SU-DHL-6 (cell line): ENCODE measurements at regions not wholly inside any gene's neighbourhood (a gene's known extent, or its start where the extent isn't known, plus 50 kb on each side); places are given as distances from the start of the nearest gene placed in this dataset.

Experiments used
- H2AFZ ChIP-seq: fragments of 200-600 bp; sonication (generic); 2 replicates; pipeline ENCODE4 v1.6.1; 2014; ENCODE audit warnings: low read depth, mild to moderate bottlenecking, moderate library complexity, mixed read lengths, antibody characterized with exemption, low read length; ENCODE audit not compliant: severe bottlenecking
- H3F3A ChIP-seq: fragments of 200-600 bp; shearing (Covaris generic); 2 replicates; pipeline ENCODE4 v1.6.0; 2016; ENCODE audit warnings: antibody characterized with exemption, mild to moderate bottlenecking; ENCODE audit not compliant: insufficient read depth
- H3K27ac ChIP-seq: fragments of 200-600 bp; sonication (generic); 2 replicates; pipeline ENCODE4 v1.5.1; 2016; ENCODE audit warnings: low read depth, mild to moderate bottlenecking, low read length, moderate library complexity, mixed read lengths
- H3K27me3 ChIP-seq: fragments of 200-600 bp; sonication (generic), shearing (Covaris generic); 2 replicates; pipeline ENCODE4 v1.6.0; 2014; ENCODE audit warnings: mild to moderate bottlenecking, low read length
- H3K36me3 ChIP-seq: fragments of 200-600 bp; sonication (generic); 2 replicates; pipeline ENCODE4 v1.6.1; 2014; ENCODE audit warnings: mild to moderate bottlenecking, low read length, mixed read lengths
- H3K4me2 ChIP-seq: fragments of 300-600, 200-600 bp; shearing (Covaris generic), sonication (generic); 2 replicates; pipeline ENCODE4 v1.6.0; 2014; ENCODE audit warnings: low read length, low read depth, mild to moderate bottlenecking; ENCODE audit not compliant: poor library complexity, severe bottlenecking
- H3K4me3 ChIP-seq: fragments of 200-600 bp; sonication (generic); 2 replicates; pipeline ENCODE4 v1.5.1; 2014; ENCODE audit warnings: antibody characterized with exemption, low read length, mild to moderate bottlenecking, mixed read lengths; ENCODE audit not compliant: insufficient read depth, poor library complexity, severe bottlenecking
- H3K79me2 ChIP-seq: fragments of 200-600 bp; sonication (generic); 2 replicates; pipeline ENCODE4 v1.6.1; 2014; ENCODE audit warnings: mild to moderate bottlenecking, low read length, moderate library complexity; ENCODE audit not compliant: insufficient read depth
- H3K9ac ChIP-seq: fragments of 200-600 bp; sonication (generic); 2 replicates; pipeline ENCODE4 v1.7.0; 2014; ENCODE audit warnings: mild to moderate bottlenecking, low read length
- H3K9me2 ChIP-seq: fragments of 200-600 bp; sonication (generic); replicated peaks from 2 replicates; pipeline ENCODE4 v1.6.1; 2014; ENCODE audit warnings: low read length; ENCODE audit not compliant: insufficient read depth
- H3K9me3 ChIP-seq: fragments of 200-600 bp; sonication (generic); 2 replicates; pipeline ENCODE4 v1.6.1; 2014; ENCODE audit warnings: low read length, mixed read lengths; ENCODE audit not compliant: insufficient read depth
- H4K20me1 ChIP-seq: fragments of 200-600 bp; sonication (generic); 2 replicates; pipeline ENCODE4 v1.6.1; 2014; ENCODE audit warnings: low read depth, mild to moderate bottlenecking, antibody characterized with exemption, low read length, moderate library complexity, mixed read lengths
- EZH2phosphoT487 ChIP-seq: fragments of 200-600 bp; sonication (generic), shearing (Covaris generic); conservative IDR thresholded peaks from 2 replicates; pipeline ENCODE4 v1.6.1; 2018; ENCODE audit warnings: mild to moderate bottlenecking, antibody characterized with exemption, low read length, moderate library complexity, mixed read lengths
- TF ChIP-seq, protein P1 (sequence below): fragments of 200-600 bp; sonication (generic); IDR thresholded peaks from one replicate; pipeline ENCODE4 v1.5.1; 2017; ENCODE audit warnings: antibody characterized with exemption, mild to moderate bottlenecking, low read length, moderate library complexity; ENCODE audit not compliant: insufficient read depth, poor library complexity, severe bottlenecking

DNA sequence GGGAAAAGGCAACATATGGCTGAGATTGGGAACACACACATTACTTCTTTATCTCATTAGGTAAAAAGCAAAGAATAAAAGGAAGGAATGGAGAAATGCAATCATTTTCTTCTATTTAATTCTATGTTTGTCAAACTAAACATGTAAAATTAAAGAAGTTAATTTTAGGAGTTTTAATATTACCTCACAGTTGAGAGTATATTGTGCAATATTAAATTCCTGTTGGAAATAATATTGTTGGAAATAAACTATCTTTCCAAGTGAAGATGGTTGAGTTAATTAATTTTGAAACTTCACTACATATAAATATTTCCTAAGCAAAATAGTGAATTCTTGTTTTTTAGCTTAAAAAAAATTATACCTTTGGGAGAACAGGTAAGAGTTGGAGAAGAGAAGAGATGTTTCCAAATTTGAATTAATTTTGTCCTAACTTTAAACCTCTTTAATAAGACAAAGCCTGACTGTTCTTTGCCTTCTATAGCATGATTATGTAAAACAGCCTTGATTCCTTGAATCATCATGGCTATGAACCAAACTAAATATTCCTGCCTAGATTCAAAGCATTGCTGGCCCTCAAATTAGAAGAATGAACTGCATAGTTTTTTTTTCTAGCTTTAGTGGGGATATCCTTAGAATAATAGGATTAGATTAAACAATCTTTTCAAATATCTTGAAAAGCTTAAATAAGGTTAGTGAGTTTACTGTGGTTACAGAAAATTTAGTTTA lies 1349.1 kb upstream of the ADGRB3 start:
- no peaks in the 10 kb centered on the region for H3K27me3 ChIP-seq
- H3F3A ChIP-seq: no peaks in the 10 kb centered on the region
- H3K79me2 ChIP-seq: no peaks in the 10 kb centered on the region
- no peaks in the 10 kb centered on the region for H4K20me1 ChIP-seq
- no peak overlapping the region for H3K9ac ChIP-seq
- H3K9me2 ChIP-seq: no peaks in the 10 kb centered on the region
- H3K4me3 ChIP-seq: no peak overlapping the region
- no peak overlapping the region for H2AFZ ChIP-seq
- no peak overlapping the region for H3K27ac ChIP-seq
- H3K4me2 ChIP-seq: no peak overlapping the region
- H3K36me3 ChIP-seq: no peaks in the 10 kb centered on the region
- H3K9me3 ChIP-seq: no peaks in the 10 kb centered on the region
- TF ChIP-seq, protein P1, sequence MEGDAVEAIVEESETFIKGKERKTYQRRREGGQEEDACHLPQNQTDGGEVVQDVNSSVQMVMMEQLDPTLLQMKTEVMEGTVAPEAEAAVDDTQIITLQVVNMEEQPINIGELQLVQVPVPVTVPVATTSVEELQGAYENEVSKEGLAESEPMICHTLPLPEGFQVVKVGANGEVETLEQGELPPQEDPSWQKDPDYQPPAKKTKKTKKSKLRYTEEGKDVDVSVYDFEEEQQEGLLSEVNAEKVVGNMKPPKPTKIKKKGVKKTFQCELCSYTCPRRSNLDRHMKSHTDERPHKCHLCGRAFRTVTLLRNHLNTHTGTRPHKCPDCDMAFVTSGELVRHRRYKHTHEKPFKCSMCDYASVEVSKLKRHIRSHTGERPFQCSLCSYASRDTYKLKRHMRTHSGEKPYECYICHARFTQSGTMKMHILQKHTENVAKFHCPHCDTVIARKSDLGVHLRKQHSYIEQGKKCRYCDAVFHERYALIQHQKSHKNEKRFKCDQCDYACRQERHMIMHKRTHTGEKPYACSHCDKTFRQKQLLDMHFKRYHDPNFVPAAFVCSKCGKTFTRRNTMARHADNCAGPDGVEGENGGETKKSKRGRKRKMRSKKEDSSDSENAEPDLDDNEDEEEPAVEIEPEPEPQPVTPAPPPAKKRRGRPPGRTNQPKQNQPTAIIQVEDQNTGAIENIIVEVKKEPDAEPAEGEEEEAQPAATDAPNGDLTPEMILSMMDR: no peak
- no peak for TF ChIP-seq EZH2phosphoT487

GRCh38 chr6:67277312-67277711 lies 1357.8 kb upstream of the ADGRB3 start:
- Histone ChIP-seq H3K4me3 (no peak overlapping the region), H4K20me1 (no peaks in the 10 kb centered on the region), H3K27ac (no peak overlapping the region), H3K9me3 (no peaks in the 10 kb centered on the region), H3K9me2 (no peaks in the 10 kb centered on the region), H3K9ac (no peak overlapping the region), H3F3A (no peaks in the 10 kb centered on the region), H3K4me2 (no peak overlapping the region), H3K36me3 (no peaks in the 10 kb centered on the region), H3K79me2 (no peaks in the 10 kb centered on the region), H2AFZ (no peak overlapping the region), H3K27me3 (no peaks in the 10 kb centered on the region)
- no peak for TF ChIP-seq EZH2phosphoT487
- TF ChIP-seq, protein P1: no peak

GRCh38 chr6:67265996-67266921 lies 1368.8 kb upstream of the ADGRB3 start:
- no peak overlapping the region for H3K27ac ChIP-seq
- H3K36me3 ChIP-seq: no peaks in the 10 kb centered on the region
- H3K9me3 ChIP-seq: no peaks in the 10 kb centered on the region
- no peaks in the 10 kb centered on the region for H3K79me2 ChIP-seq
- no peak overlapping the region for H3K4me3 ChIP-seq
- no peak overlapping the region for H3K4me2 ChIP-seq
- no peak overlapping the region for H2AFZ ChIP-seq
- TF ChIP-seq EZH2phosphoT487: no peak
- TF ChIP-seq, protein P1: no peak
- no peaks in the 10 kb centered on the region for H3K9me2 ChIP-seq
- no peaks in the 10 kb centered on the region for H3F3A ChIP-seq
- H3K9ac ChIP-seq: no peak overlapping the region
- no peaks in the 10 kb centered on the region for H3K27me3 ChIP-seq
- H4K20me1 ChIP-seq: no peaks in the 10 kb centered on the region
